ENCODE measurements at regions not wholly inside any gene's neighbourhood (a gene's known extent, or its start where the extent isn't known, plus 50 kb on each side); places are given as distances from the start of the nearest gene placed in this dataset.

DNA sequence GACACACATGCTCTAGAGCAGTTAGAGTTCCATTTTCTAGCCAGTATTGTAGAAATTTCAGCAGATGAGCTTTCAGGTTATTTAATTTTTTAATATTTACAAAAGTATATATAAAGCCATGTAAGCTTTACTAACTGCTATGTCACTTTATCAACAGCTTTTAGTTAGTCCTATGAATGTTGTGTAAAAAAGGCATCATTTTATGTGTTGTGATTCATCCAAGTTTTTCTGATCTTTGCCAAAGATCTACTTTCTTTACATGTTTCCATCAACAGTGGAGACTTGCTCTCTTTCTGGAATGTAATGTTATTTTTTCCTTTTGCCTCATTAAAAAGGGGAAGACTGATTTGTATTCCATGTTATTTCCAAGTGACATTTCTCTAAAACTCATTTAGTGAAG is 125.2 kb upstream of the TFPI start:
- Mint-ChIP-seq H3K9me3 (peaks cover 0 to 3% (median 2%) of the 10 kb centered on the region in 7 donors), H3K36me3 (no peaks in the 10 kb centered on the region), H3K27me3 (ENCODE audit: low read depth in 3 of 3) (peaks cover 0 to 5% (median 0%) of the 10 kb centered on the region in 3 donors), H3K27ac (no peak overlapping the region), H3K4me1 (no peaks in the 10 kb centered on the region), H3K4me3 (no peak overlapping the region)
- intact Hi-C loops (cut with micrococcal nuclease), result no loop called here
- no peak overlapping the region for H3K4me2 ChIP-seq (replicated peaks; ENCODE audit: extremely low read depth, low read length, poor library complexity, severe bottlenecking)
- no peaks in the 10 kb centered on the region for H3K36me3 ChIP-seq (replicated peaks in 1 of 2; ENCODE audit: control insufficient read depth in 1 of 2, insufficient read depth in 2 of 2, low read length in 2 of 2)
- no peak for TF ChIP-seq CTCF (IDR thresholded peaks at IDR 0.05)
- no peaks in the 10 kb centered on the region for H3K27me3 ChIP-seq (ENCODE audit: control insufficient read depth in 2 of 2, insufficient read depth in 2 of 2, low read length in 2 of 2)
- H3K9me3 ChIP-seq (replicated peaks in 1 of 2; ENCODE audit: control insufficient read depth in 1 of 2, insufficient read depth in 1 of 2, low read length in 2 of 2), result no peaks in the 10 kb centered on the region
- H3K79me2 ChIP-seq (ENCODE audit: insufficient read depth, low read length), result no peaks in the 10 kb centered on the region
- DNase-seq, result no peak
- no peaks in the 10 kb centered on the region for H4K20me1 ChIP-seq (ENCODE audit: insufficient read depth, low read length)
- H3K4me1 ChIP-seq (ENCODE audit: control insufficient read depth in 1 of 2, insufficient read depth in 2 of 2, low read length in 2 of 2), result no peaks in the 10 kb centered on the region
- H2AFZ ChIP-seq (ENCODE audit: insufficient read depth, low read depth, low read length, poor library complexity, severe bottlenecking), result no peak overlapping the region
- H3K9ac ChIP-seq (ENCODE audit: insufficient read depth, low read length, poor library complexity, severe bottlenecking), result no peak overlapping the region
- no peak overlapping the region for H3K4me3 ChIP-seq (replicated peaks in 1 of 3; ENCODE audit: low read depth in 2 of 3, low read length in 3 of 3)
- no peak overlapping the region for H3K27ac ChIP-seq (ENCODE audit: low read depth in 1 of 2, low read length in 2 of 2)

- no CpG with 5 or more reads among the region's 1 CpG for WGBS (ENCODE audit: insufficient coverage)
- no peak overlapping the region for H3K4me3 ChIP-seq (replicated peaks in 1 of 3; ENCODE audit: low read depth in 2 of 3, low read length in 3 of 3)
- H3K27me3 Mint-ChIP-seq (ENCODE audit: low read depth in 3 of 3), result peaks cover 0 to 3% (median 0%) of the 10 kb centered on the region in 3 donors
- H3K36me3 ChIP-seq (replicated peaks in 1 of 2; ENCODE audit: control insufficient read depth in 1 of 2, insufficient read depth in 2 of 2, low read length in 2 of 2), result no peaks in the 10 kb centered on the region
- H3K4me1 ChIP-seq (ENCODE audit: control insufficient read depth in 1 of 2, insufficient read depth in 2 of 2, low read length in 2 of 2), result no peaks in the 10 kb centered on the region
- no peaks in the 10 kb centered on the region for H3K4me1 Mint-ChIP-seq
- H3K27ac Mint-ChIP-seq, result no peak overlapping the region
- TF ChIP-seq CTCF (IDR thresholded peaks at IDR 0.05), result no peak
- H3K9ac ChIP-seq (ENCODE audit: insufficient read depth, low read length, poor library complexity, severe bottlenecking), result no peak overlapping the region
- H3K36me3 Mint-ChIP-seq, result no peaks in the 10 kb centered on the region
- no peak overlapping the region for H3K4me3 Mint-ChIP-seq
- DNase-seq, result no peak
- intact Hi-C loops (cut with micrococcal nuclease), result no loop called here
- no peak overlapping the region for H3K27ac ChIP-seq (ENCODE audit: low read depth in 1 of 2, low read length in 2 of 2)
- peaks cover 0 to 2% (median 0%) of the 10 kb centered on the region in 7 donors for H3K9me3 Mint-ChIP-seq
- H2AFZ ChIP-seq (ENCODE audit: insufficient read depth, low read depth, low read length, poor library complexity, severe bottlenecking), result no peak overlapping the region
- no peak overlapping the region for H3K4me2 ChIP-seq (replicated peaks; ENCODE audit: extremely low read depth, low read length, poor library complexity, severe bottlenecking)
- H4K20me1 ChIP-seq (ENCODE audit: insufficient read depth, low read length), result no peaks in the 10 kb centered on the region
- no peaks in the 10 kb centered on the region for H3K9me3 ChIP-seq (replicated peaks in 1 of 2; ENCODE audit: control insufficient read depth in 1 of 2, insufficient read depth in 1 of 2, low read length in 2 of 2)
- no peaks in the 10 kb centered on the region for H3K79me2 ChIP-seq (ENCODE audit: insufficient read depth, low read length)
- no peaks in the 10 kb centered on the region for H3K27me3 ChIP-seq (ENCODE audit: control insufficient read depth in 2 of 2, insufficient read depth in 2 of 2, low read length in 2 of 2)
Observed at GRCh38 chr2:187684174-187684573, 129.9 kb upstream of the TFPI start.

All from CD14-positive monocyte (primary cell).